Right hindlimb (tissue), 1 donor: ENCODE measurements at regions not wholly inside any gene's neighbourhood (a gene's known extent, or its start where the extent isn't known, plus 50 kb on each side); places are given as distances from the start of the nearest gene placed in this dataset.

Experiments used
- DNase-seq: peaks from one replicate; pipeline ENCODE4 v3.0.0-alpha.2; 2018

- no peak for DNase-seq
These were observed 107.0 kb downstream of the KCNF1 start for GRCh38 chr2:11018651-11019185.

GRCh38 chr2:11019614-11020013, 107.9 kb downstream of the KCNF1 start:
- DNase-seq, result no peak

GRCh38 chr2:11022064-11022463, 110.3 kb downstream of the KCNF1 start:
- DNase-seq, result no peak

- DNase-seq, result no peak
These were observed 111.0 kb downstream of the KCNF1 start for GRCh38 chr2:11022591-11023273.

- DNase-seq, result peak; percentile 60
These were observed 111.9 kb downstream of the KCNF1 start for GRCh38 chr2:11023326-11024258.

GRCh38 chr2:11024259-11024645, 112.5 kb downstream of the KCNF1 start:
- DNase-seq, result no peak

- DNase-seq, result no peak
These were observed 113.0 kb downstream of the KCNF1 start for GRCh38 chr2:11024687-11025086.

GRCh38 chr2:11026286-11026921, 114.7 kb downstream of the KCNF1 start:
- no peak for DNase-seq

- DNase-seq, result no peak
These were observed 115.5 kb downstream of the KCNF1 start for GRCh38 chr2:11027195-11027594.

GRCh38 chr2:11028407-11028916, 116.7 kb downstream of the KCNF1 start:
- no peak for DNase-seq

- no peak for DNase-seq
These were observed 117.4 kb downstream of the KCNF1 start for GRCh38 chr2:11029136-11029535.

GRCh38 chr2:11030036-11030435, 118.3 kb downstream of the KCNF1 start:
- no peak for DNase-seq

- DNase-seq, result no peak
These were observed 119.2 kb downstream of the KCNF1 start for GRCh38 chr2:11030909-11031308.

GRCh38 chr2:11031876-11032275, 120.1 kb downstream of the KCNF1 start:
- DNase-seq, result no peak

- no peak for DNase-seq
These were observed 120.7 kb downstream of the KCNF1 start for GRCh38 chr2:11032396-11032795.

GRCh38 chr2:11033114-11033513, 121.4 kb downstream of the KCNF1 start:
- no peak for DNase-seq

GRCh38 chr2:11038641-11039040, 116.6 kb upstream of the SLC66A3 start:
- DNase-seq, result no peak

- no peak for DNase-seq
These were observed 114.3 kb upstream of the SLC66A3 start for GRCh38 chr2:11040992-11041391.

- no peak for DNase-seq
These were observed 112.4 kb upstream of the SLC66A3 start for GRCh38 chr2:11042841-11043240.

- no peak for DNase-seq
These were observed 112.0 kb upstream of the SLC66A3 start for GRCh38 chr2:11043245-11043644.

GRCh38 chr2:11044201-11044600, 111.1 kb upstream of the SLC66A3 start:
- no peak for DNase-seq

GRCh38 chr2:11045294-11045693, 110.0 kb upstream of the SLC66A3 start:
- DNase-seq, result no peak

- DNase-seq, result no peak
These were observed 106.8 kb upstream of the SLC66A3 start for GRCh38 chr2:11048335-11049008.
